ENCODE measurements at regions not wholly inside any gene's neighbourhood (a gene's known extent, or its start where the extent isn't known, plus 50 kb on each side); places are given as distances from the start of the nearest gene placed in this dataset.

DNA sequence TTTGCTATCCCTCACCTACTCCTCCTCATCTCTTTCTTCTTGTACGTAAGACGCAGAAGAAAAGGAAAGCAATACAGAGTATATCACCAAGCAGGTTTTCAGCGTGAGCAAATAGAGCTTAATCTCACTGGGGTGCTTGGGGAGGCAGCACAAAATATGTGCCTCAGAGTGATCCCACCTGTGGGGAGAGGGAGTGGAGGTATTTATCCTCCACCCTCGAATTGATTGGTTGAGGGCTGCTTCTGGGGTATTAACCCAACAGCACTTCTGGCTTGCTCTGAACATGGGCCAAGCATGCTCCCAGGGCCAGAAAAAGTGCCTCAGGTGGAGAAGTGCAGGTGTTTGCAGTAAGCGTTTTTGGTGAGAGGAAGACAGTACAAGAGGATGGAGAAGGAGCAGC is 78.5 kb upstream of the EYA2 start:
- DNase-seq, result no peak
- no peak overlapping the region for H3K4me3 ChIP-seq
- peaks cover 0 to 38% of the 10 kb centered on the region in 2 donors for H3K27me3 ChIP-seq
- peaks cover 0 to 6% (median 2%) of the 10 kb centered on the region in 4 donors for H3K4me1 ChIP-seq
- no peak overlapping the region for H3K27ac ChIP-seq
- no peaks in the 10 kb centered on the region for H3K9me3 ChIP-seq
- intact Hi-C loops (cut with DNase I; ENCODE audit: low total_unique reads), result no loop called here
- H3K36me3 ChIP-seq, result no peaks in the 10 kb centered on the region
- TF ChIP-seq, protein P1, sequence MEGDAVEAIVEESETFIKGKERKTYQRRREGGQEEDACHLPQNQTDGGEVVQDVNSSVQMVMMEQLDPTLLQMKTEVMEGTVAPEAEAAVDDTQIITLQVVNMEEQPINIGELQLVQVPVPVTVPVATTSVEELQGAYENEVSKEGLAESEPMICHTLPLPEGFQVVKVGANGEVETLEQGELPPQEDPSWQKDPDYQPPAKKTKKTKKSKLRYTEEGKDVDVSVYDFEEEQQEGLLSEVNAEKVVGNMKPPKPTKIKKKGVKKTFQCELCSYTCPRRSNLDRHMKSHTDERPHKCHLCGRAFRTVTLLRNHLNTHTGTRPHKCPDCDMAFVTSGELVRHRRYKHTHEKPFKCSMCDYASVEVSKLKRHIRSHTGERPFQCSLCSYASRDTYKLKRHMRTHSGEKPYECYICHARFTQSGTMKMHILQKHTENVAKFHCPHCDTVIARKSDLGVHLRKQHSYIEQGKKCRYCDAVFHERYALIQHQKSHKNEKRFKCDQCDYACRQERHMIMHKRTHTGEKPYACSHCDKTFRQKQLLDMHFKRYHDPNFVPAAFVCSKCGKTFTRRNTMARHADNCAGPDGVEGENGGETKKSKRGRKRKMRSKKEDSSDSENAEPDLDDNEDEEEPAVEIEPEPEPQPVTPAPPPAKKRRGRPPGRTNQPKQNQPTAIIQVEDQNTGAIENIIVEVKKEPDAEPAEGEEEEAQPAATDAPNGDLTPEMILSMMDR (IDR thresholded peaks at IDR 0.05), result no peak

DNA sequence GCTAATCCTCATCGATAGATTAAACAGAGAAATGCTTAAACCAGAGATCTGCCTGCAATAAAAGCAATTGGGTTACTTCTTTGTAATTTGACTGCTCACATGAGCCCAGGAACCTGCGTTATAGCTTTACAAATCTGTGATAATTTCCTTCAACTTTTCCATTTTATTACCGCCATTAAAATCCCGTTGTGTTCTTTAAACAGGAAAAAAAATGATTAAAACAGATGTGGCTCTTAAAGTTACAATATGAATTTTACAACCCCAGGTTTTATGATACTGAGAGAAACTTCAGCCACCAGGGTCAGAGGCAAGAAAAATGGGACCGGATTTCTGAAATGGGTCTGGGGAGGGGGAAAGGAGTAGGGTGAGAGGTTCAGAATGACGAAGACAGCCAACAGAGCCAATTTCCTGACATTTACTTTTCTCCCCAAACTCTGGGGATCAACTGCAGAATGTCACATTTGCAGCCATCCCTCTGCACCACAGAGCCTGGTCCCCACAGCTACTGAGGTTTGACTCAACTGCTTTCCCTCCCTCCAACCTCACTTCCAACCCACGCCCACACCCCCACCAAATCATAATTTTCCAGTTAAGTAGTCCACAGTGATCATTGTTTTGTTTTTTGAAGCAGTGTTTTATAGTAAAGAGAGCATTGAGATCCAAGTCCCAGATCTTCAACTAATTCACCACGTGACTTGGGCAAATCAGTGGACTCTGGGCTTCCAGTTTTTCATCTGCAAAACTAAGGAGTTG is 77.6 kb upstream of the EYA2 start:
- Histone ChIP-seq H3K27ac (no peak overlapping the region), H3K27me3 (peaks cover 0 to 29% of the 10 kb centered on the region in 2 donors), H3K4me1 (no peaks in the 10 kb centered on the region), H3K36me3 (no peaks in the 10 kb centered on the region), H3K4me3 (no peak overlapping the region), H3K9me3 (no peaks in the 10 kb centered on the region)
- no peak for DNase-seq
- intact Hi-C loops (cut with DNase I; ENCODE audit: low total_unique reads), result no loop called here
- TF ChIP-seq, protein P1 (IDR thresholded peaks at IDR 0.05), result no peak

DNA sequence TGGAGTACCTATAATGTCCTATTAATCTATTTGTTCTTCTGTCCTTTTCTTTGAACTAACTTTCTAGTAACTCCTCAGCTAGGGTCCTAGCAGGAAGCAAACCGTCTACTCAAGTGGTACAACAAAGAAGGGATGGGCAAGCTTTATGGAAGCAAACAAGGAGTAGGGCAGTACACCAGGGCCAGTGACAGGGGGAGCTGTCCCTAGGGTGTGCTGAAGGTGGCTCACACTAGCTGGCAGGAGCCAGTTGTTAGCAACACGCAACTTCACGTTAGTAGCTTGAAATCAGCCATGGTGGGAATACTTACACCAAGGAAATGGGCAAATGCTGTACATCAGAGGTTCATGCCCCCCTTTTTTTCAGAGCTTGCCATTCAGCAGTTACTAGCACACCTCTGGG is 74.0 kb upstream of the EYA2 start:
- intact Hi-C loops (cut with DNase I; ENCODE audit: low total_unique reads), result no loop called here
- peaks cover 0 to 6% (median 0%) of the 10 kb centered on the region in 3 donors for H3K9me3 ChIP-seq
- TF ChIP-seq, protein P1 (IDR thresholded peaks at IDR 0.05), result no peak
- H3K27me3 ChIP-seq, result peaks cover 0 to 22% of the 10 kb centered on the region in 2 donors
- H3K27ac ChIP-seq, result no peak overlapping the region
- H3K4me1 ChIP-seq, result no peaks in the 10 kb centered on the region
- H3K36me3 ChIP-seq, result no peaks in the 10 kb centered on the region
- no peak for DNase-seq
- no peak overlapping the region for H3K4me3 ChIP-seq

DNA sequence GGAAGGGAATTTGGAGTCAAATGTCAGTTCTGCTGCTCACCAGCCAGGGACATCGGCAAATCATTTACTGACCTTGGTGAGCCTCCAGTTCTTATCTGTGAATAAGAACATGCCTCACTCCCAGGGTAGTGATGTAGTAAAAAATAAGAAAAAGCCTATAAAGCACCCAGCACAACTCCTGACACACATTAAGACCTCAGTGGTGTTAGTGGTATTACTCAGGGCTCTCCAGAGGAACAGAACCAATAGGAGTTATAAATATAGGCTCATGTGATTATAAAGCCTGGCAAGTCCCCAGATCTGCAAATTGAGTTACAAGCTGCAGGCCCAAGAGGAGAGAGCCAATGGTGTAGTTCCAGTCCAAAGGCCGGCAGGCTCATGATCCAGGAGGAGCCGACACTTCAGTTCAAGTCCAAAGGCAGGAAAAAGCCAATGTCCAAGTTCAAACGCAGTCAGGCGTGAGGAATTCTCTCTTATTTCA is 71.3 kb upstream of the EYA2 start:
- H3K4me3 ChIP-seq, result no peak overlapping the region
- TF ChIP-seq, protein P1 (IDR thresholded peaks at IDR 0.05), result no peak
- H3K36me3 ChIP-seq, result no peaks in the 10 kb centered on the region
- intact Hi-C loops (cut with DNase I; ENCODE audit: low total_unique reads), result no loop called here
- DNase-seq, result peak in 1 of 2 donors; percentile 24
- peaks cover 0 to 17% of the 10 kb centered on the region in 2 donors for H3K27me3 ChIP-seq
- no peaks in the 10 kb centered on the region for H3K4me1 ChIP-seq
- peaks cover 0 to 6% (median 0%) of the 10 kb centered on the region in 3 donors for H3K9me3 ChIP-seq
- no peak overlapping the region for H3K27ac ChIP-seq

DNA sequence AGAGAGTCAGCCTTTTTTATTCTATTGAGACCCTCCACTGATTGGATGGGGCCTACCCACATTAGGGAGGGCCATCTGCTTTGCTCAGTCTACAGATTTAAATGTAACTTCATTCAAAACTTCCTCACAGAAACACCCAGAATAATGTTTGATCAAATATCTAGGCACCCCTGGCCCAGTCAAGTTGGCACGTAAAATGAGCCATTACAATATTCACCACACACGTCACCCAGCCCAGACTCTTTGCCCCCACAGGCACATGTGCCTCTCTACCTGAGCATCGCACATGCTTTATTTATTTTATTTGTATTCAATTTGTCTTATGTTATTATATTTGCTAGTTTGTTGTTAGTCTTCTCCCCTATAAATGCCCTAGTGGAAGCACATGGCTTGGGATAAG is 70.9 kb upstream of the EYA2 start:
- Histone ChIP-seq H3K4me1 (no peaks in the 10 kb centered on the region), H3K9me3 (peaks cover 0 to 6% (median 0%) of the 10 kb centered on the region in 3 donors), H3K36me3 (no peaks in the 10 kb centered on the region), H3K27me3 (peaks cover 0 to 13% of the 10 kb centered on the region in 2 donors), H3K27ac (no peak overlapping the region), H3K4me3 (no peak overlapping the region)
- TF ChIP-seq, protein P1 (IDR thresholded peaks at IDR 0.05), result no peak
- intact Hi-C loops (cut with DNase I; ENCODE audit: low total_unique reads), result no loop called here
- no peak for DNase-seq
